ENCODE measurements at regions not wholly inside any gene's neighbourhood (a gene's known extent, or its start where the extent isn't known, plus 50 kb on each side); places are given as distances from the start of the nearest gene placed in this dataset.

DNA sequence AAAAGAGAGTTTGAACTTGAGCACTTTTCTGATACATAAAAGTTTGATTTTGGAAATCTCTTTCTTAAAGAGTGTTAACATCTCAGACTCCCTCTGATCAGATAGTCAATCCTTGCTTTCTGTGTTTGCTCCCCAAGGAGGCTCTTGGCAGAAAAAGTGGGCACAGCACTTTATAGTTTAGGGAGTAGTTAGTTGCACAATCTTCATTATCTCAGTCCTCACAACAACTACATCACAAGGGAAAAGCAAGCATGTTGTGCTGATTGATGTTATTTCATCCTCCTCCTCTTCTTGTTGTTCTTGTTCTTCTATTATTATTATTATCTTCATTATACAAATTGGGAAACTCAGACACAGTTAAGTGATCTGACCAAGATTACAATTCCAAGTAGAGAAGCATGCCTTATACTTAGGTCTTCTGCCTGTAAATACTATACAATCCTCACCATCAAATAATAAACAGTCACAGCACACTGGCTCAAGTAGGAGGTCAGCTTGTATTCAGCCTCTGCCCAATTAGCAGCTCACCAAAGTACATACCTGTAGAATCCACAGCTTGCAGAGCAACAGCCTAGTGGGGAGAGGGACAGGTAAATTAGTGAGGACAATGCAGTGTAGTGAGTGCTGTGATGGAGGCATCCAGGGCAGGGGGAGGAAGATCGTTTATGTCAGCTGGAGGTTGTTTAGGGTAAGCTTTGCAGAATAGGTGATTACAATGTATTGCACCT, 304.1 kb upstream of the MME start:
- Mint-ChIP-seq H3K27ac (no peak overlapping the region), H3K36me3 (ENCODE audit: low read depth) (no peaks in the 10 kb centered on the region), H3K27me3 (ENCODE audit: insufficient read depth) (peaks cover 4% of the 10 kb centered on the region), H3K4me1 (ENCODE audit: low read depth) (peaks cover 6% of the 10 kb centered on the region), H3K9me3 (no peaks in the 10 kb centered on the region), H3K4me3 (no peak overlapping the region)
- no peak for TF ChIP-seq CTCF (IDR thresholded peaks at IDR 0.05)
- DNase-seq: no peak

GRCh38 chr3:154766765-154767503, 313.2 kb upstream of the MME start:
- DNase-seq: no peak
- Mint-ChIP-seq H3K27me3 (ENCODE audit: insufficient read depth) (peaks cover 2% of the 10 kb centered on the region), H3K4me3 (no peak overlapping the region), H3K36me3 (ENCODE audit: low read depth) (no peaks in the 10 kb centered on the region), H3K9me3 (no peaks in the 10 kb centered on the region), H3K27ac (no peak overlapping the region), H3K4me1 (ENCODE audit: low read depth) (peaks cover 10% of the 10 kb centered on the region; the same call in 1 of the 2 replicates)
- no peak for TF ChIP-seq CTCF (IDR thresholded peaks at IDR 0.05)

DNA sequence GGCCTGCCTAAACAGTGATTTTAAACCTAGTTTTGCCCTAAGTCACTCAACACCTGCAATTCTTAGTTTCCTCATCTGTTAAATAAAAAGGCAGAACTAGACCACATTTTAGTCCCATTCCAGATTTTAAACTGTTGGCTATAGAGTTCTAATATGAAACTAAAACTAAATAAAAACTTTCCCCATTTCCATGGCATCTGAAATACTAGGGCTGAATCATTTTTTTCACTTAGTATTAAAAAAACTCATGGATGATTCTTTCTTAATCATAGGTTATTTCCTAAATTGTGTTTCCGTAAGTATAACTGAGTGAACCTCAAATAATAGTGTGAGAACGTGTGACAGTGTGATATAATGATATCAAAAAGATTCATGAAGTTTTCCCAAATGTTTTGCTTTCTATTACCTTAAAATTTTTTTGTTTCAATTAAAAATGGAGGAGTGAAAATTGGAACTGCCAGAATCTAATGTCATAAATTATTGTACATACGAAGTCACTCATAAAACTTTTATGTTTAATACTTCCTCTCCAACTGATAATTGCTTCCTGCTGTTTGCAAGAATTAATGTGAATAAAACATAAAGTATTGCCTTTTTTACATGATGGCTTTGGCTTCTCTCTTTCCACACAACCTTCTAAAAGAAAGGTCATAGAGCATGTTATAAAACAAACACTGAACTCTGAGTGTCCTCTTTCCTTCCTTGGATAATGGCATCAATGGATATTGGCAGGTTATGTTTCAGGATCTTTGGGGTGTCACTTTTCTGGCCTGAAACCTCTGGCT, 315.1 kb upstream of the MME start:
- no peaks in the 10 kb centered on the region for H3K9me3 Mint-ChIP-seq
- no peak overlapping the region for H3K27ac Mint-ChIP-seq
- H3K4me3 Mint-ChIP-seq: no peak overlapping the region
- peaks cover 10% of the 10 kb centered on the region; the same call in 1 of the 2 replicates for H3K4me1 Mint-ChIP-seq (ENCODE audit: low read depth)
- H3K27me3 Mint-ChIP-seq (ENCODE audit: insufficient read depth): peaks cover 2% of the 10 kb centered on the region
- H3K36me3 Mint-ChIP-seq (ENCODE audit: low read depth): no peaks in the 10 kb centered on the region
- no peak for DNase-seq
- no peak for TF ChIP-seq CTCF (IDR thresholded peaks at IDR 0.05)

DNA sequence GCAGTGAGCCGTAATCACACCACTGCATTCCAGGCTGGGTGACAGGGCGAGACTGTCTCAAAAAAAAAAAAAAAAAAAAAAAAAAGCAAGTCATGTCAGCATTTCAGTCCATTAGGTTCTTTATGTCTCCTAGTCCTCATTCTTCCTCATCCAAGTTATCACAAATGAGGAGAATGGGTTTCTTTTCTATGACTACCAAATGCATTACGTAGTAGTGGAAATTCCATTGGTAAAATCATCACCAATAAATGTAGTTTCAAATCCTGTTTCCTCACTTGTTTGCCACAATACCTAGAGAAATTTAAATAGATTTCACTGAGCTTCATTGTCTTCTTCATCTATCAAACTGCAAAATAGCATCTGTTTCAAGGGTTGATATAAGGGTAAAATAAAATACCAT, 317.6 kb upstream of the MME start:
- H3K27ac Mint-ChIP-seq: no peak overlapping the region
- no peaks in the 10 kb centered on the region for H3K27me3 Mint-ChIP-seq (ENCODE audit: insufficient read depth)
- DNase-seq: no peak
- no peak for TF ChIP-seq CTCF (IDR thresholded peaks at IDR 0.05)
- peaks cover 10% of the 10 kb centered on the region; the same call in 1 of the 2 replicates for H3K4me1 Mint-ChIP-seq (ENCODE audit: low read depth)
- H3K9me3 Mint-ChIP-seq: no peaks in the 10 kb centered on the region
- H3K4me3 Mint-ChIP-seq: no peak overlapping the region
- H3K36me3 Mint-ChIP-seq (ENCODE audit: low read depth): no peaks in the 10 kb centered on the region

DNA sequence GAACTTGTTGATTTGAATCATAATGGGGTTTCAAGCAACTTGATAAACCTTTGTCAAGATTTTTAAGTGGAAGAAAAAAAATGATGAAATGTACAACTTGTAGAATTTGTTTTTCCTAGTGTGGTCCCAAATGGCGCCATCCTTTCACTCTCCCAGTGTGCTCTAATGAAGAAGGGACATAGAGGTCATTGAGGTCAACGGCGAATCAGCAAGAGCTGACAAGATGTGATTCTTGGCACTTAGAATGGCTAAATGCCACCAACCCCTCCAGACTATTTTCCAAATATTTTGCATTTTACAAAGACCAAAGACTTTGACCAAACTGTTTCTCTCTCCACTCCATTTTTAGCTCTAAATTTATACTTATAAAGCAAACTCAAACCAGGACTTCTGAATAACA, 320.2 kb upstream of the MME start:
- H3K27ac Mint-ChIP-seq: no peak overlapping the region
- peaks cover 3% of the 10 kb centered on the region; the same call in 1 of the 2 replicates for H3K4me1 Mint-ChIP-seq (ENCODE audit: low read depth)
- TF ChIP-seq CTCF (IDR thresholded peaks at IDR 0.05): no peak
- no peaks in the 10 kb centered on the region for H3K36me3 Mint-ChIP-seq (ENCODE audit: low read depth)
- no peaks in the 10 kb centered on the region; the same call in 1 of the 2 replicates for H3K27me3 Mint-ChIP-seq (ENCODE audit: insufficient read depth)
- no peak overlapping the region for H3K4me3 Mint-ChIP-seq
- no peak for DNase-seq
- H3K9me3 Mint-ChIP-seq: no peaks in the 10 kb centered on the region

Data from HFFc6 (cell line).